Kidney (tissue), 13 donors: ENCODE measurements at regions not wholly inside any gene's neighbourhood (a gene's known extent, or its start where the extent isn't known, plus 50 kb on each side); places are given as distances from the start of the nearest gene placed in this dataset.

Source experiments
- DNase-seq, 5 donors: peaks; one replicate each; pipeline ENCODE4 v3.0.0-alpha.2; 2013 to 2020
- FAIRE-seq: peaks from 2 replicates; lab custom pipeline; 2012; peaks lifted over from hg19 to GRCh38; lab: Jason Lieb, UNC
- H3K27ac ChIP-seq, 2 donors: one replicate each; pipeline ENCODE4 v1.7.0; 2013; ENCODE audit warnings: low read depth in 2 of 2, low read length in 2 of 2, inconsistent platforms in 1 of 2
- H3K27me3 ChIP-seq: one replicate; pipeline ENCODE4 v1.7.1; 2013; ENCODE audit warnings: low read length, inconsistent platforms; ENCODE audit not compliant: control insufficient read depth, insufficient read depth
- H3K36me3 ChIP-seq, 3 donors: one replicate each; pipeline versions ENCODE4 v1.7.0 to v1.7.1; 2013; ENCODE audit warnings: low read length in 3 of 3, control low read depth in 1 of 3, inconsistent platforms in 1 of 3; ENCODE audit not compliant: insufficient read depth in 3 of 3, control insufficient read depth in 2 of 3
- H3K4me1 ChIP-seq, 3 donors: one replicate each; pipeline versions ENCODE4 v1.7.0 to v1.7.1; 2013; ENCODE audit warnings: low read length in 3 of 3, inconsistent platforms in 1 of 3, low read depth in 1 of 3; ENCODE audit not compliant: control insufficient read depth in 2 of 3, insufficient read depth in 2 of 3
- H3K4me3 ChIP-seq, 3 donors: one replicate each; pipeline versions ENCODE4 v1.7.0 to v1.8.1; 2013; ENCODE audit warnings: low read length in 3 of 3, control low read depth in 1 of 3, inconsistent platforms in 1 of 3
- H3K9ac ChIP-seq, 3 donors: one replicate each; pipeline versions ENCODE4 v1.7.0 to v1.7.1; 2013; ENCODE audit warnings: low read length in 3 of 3, control low read depth in 1 of 3, inconsistent platforms in 1 of 3
- H3K9me3 ChIP-seq, 3 donors: one replicate each; pipeline versions ENCODE4 v1.7.0 to v1.7.1; 2013; ENCODE audit warnings: low read length in 3 of 3, control low read depth in 1 of 3, inconsistent platforms in 1 of 3; ENCODE audit not compliant: control insufficient read depth in 2 of 3, insufficient read depth in 1 of 3
- CTCF ChIP-seq: IDR thresholded peaks from 3 replicates; pipeline ENCODE4 v1.5.1; 2012; ENCODE audit warnings: mild to moderate bottlenecking, moderate library complexity, borderline replicate concordance; ENCODE audit not compliant: insufficient read depth; ENCODE audit errors: extremely low read depth
- intact Hi-C: fragments of 100-400 bp; cut with DNase I; formaldehyde crosslinking; loops from one replicate; pipeline ENCODE4 v1.11.1; 2022
- donor health status: control.
- donor health status: control.
- donor health status: control.
- donor health status: control.
- donor health status: control.
- donor health status: DM: yes; HTN: yes; CAD: no.
- donor health status: Normal renal cell carcinoma (clear cell type).

DNA sequence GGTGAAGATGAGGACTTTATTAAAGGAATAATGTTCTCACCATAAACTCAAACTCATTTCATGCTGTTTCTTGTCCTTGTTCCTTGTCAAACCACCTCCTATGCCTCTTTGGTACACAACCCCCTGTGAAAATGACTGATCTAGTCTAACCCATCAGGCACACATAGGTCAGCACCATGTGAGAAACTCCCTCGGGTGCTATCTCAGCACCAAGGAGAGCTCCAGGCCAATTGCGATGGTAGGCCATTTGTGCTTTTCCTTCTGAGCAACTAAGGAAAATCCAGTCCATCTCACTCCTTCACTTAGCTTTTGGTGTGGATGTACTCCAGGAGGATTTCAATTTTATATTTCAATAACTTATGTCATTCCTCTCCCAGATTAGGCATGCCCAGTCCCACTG lies 199.8 kb downstream of the ZNF608 start:
- intact Hi-C loops = no loop called here
- no peak overlapping the region for H3K9ac ChIP-seq
- H3K9me3 ChIP-seq = no peaks in the 10 kb centered on the region
- H3K4me1 ChIP-seq = no peaks in the 10 kb centered on the region
- H3K27ac ChIP-seq = no peak overlapping the region
- peak in 3 of 5 donors; percentile 41 to 59 (median 58) for DNase-seq
- TF ChIP-seq CTCF = no peak
- no peak overlapping the region for H3K4me3 ChIP-seq
- no peaks in the 10 kb centered on the region for H3K36me3 ChIP-seq
- no peaks in the 10 kb centered on the region for H3K27me3 ChIP-seq
- FAIRE-seq = no peak

GRCh38 chr5:124544366-124545055 lies 201.9 kb downstream of the ZNF608 start:
- TF ChIP-seq CTCF = no peak
- Histone ChIP-seq H3K4me3 (no peak overlapping the region), H3K27ac (no peak overlapping the region), H3K4me1 (no peaks in the 10 kb centered on the region), H3K9ac (no peak overlapping the region), H3K9me3 (no peaks in the 10 kb centered on the region), H3K27me3 (no peaks in the 10 kb centered on the region), H3K36me3 (no peaks in the 10 kb centered on the region)
- no peak for FAIRE-seq
- intact Hi-C loops = no loop called here
- no peak for DNase-seq

DNA sequence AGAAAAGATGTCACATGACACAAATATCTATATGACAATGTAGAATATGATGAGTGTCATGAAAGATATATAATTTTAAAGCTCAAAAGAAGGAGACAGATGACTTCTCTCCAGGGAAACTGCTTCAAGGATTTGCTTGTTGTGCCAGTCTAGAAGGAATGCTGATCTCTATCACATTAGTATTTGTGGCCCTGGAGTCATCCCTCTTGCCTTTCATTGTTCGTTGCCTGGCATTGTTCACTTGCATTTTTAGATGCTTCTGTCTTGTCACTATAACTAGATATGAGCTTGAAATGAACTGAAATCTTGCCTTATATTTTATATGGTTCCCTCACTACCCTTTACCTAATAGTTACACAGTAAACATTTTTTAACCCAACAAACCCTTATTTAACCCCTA lies 207.5 kb downstream of the ZNF608 start:
- Histone ChIP-seq H3K27me3 (no peaks in the 10 kb centered on the region), H3K9ac (no peak overlapping the region), H3K4me1 (no peaks in the 10 kb centered on the region), H3K9me3 (no peaks in the 10 kb centered on the region), H3K27ac (no peak overlapping the region), H3K4me3 (no peak overlapping the region), H3K36me3 (no peaks in the 10 kb centered on the region)
- no peak for TF ChIP-seq CTCF
- DNase-seq (no peak), FAIRE-seq (no peak)
- intact Hi-C loops = no loop called here

DNA sequence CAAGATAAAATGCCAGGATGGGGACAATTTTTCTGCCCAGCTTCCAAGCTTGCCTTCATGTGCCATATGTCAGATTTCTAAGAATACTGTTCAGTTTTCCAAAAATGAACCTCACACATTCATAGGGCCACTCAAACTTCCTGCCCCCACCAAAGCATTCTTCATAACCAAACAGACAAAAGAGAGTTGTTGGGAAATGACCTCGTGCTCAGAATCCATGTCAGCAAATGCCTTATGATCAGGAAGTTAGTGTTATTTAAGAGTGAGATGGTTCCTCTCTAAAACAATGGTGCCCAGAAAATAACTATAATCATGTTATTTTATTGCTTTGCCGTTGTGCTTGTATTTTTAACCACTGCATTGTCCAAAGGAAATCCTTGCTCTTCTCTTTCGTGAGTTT lies 208.2 kb downstream of the ZNF608 start:
- Histone ChIP-seq H3K27me3 (no peaks in the 10 kb centered on the region), H3K4me3 (no peak overlapping the region), H3K36me3 (no peaks in the 10 kb centered on the region), H3K9me3 (no peaks in the 10 kb centered on the region), H3K27ac (no peak overlapping the region), H3K9ac (no peak overlapping the region), H3K4me1 (no peaks in the 10 kb centered on the region)
- intact Hi-C loops = no loop called here
- TF ChIP-seq CTCF = no peak
- DNase-seq (no peak), FAIRE-seq (no peak)
